ENCODE measurements at regions not wholly inside any gene's neighbourhood (a gene's known extent, or its start where the extent isn't known, plus 50 kb on each side); places are given as distances from the start of the nearest gene placed in this dataset.

- TF ChIP-seq, protein P1, sequence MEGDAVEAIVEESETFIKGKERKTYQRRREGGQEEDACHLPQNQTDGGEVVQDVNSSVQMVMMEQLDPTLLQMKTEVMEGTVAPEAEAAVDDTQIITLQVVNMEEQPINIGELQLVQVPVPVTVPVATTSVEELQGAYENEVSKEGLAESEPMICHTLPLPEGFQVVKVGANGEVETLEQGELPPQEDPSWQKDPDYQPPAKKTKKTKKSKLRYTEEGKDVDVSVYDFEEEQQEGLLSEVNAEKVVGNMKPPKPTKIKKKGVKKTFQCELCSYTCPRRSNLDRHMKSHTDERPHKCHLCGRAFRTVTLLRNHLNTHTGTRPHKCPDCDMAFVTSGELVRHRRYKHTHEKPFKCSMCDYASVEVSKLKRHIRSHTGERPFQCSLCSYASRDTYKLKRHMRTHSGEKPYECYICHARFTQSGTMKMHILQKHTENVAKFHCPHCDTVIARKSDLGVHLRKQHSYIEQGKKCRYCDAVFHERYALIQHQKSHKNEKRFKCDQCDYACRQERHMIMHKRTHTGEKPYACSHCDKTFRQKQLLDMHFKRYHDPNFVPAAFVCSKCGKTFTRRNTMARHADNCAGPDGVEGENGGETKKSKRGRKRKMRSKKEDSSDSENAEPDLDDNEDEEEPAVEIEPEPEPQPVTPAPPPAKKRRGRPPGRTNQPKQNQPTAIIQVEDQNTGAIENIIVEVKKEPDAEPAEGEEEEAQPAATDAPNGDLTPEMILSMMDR (conservative IDR thresholded peaks at IDR 0.05; ENCODE audit: low read depth, low read length), result no peak
- no peak overlapping the region for H3K4me3 ChIP-seq (ENCODE audit: low read length)
- DNase-seq (ENCODE audit: low read depth), result no peak
Observed at GRCh38 chr12:132392389-132393244, 63.2 kb upstream of the GALNT9 start.

DNA sequence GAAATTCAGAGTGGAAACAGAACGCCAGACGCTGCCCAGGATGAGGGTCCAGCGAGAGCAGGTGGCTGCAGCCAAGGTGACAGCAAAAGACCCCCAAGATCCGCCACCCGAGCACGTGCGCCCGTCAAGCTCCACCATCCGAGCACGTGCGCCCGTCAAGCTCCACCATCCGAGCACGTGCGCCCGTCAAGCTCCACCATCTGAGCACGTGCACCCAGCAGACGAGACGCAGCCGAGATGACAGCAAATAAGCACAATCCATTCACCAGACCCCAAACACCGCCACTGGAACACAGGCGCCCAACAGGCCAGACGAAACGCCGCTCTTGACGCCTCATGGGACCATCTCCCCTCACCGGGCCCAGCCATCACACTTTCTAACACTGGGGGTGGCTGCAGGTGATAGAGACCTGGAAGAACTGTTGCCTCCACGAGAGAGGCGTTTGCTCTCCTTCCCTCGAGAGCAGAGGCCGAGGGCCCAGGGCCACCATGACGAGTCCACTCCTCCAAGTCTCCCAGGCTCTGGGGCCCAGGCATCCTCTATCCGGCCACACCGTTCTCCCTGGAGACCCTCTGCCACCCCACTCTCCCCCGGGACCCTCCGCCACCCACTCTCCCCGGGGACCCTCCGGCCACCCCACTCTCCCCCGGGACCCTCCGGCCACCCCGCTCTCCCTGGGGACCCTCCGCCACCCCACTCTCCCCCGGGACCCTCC, 62.1 kb upstream of the GALNT9 start:
- no peak for DNase-seq (ENCODE audit: low read depth)
- H3K4me3 ChIP-seq (ENCODE audit: low read length), result no peak overlapping the region
- TF ChIP-seq, protein P1 (conservative IDR thresholded peaks at IDR 0.05; ENCODE audit: low read depth, low read length), result no peak

DNA sequence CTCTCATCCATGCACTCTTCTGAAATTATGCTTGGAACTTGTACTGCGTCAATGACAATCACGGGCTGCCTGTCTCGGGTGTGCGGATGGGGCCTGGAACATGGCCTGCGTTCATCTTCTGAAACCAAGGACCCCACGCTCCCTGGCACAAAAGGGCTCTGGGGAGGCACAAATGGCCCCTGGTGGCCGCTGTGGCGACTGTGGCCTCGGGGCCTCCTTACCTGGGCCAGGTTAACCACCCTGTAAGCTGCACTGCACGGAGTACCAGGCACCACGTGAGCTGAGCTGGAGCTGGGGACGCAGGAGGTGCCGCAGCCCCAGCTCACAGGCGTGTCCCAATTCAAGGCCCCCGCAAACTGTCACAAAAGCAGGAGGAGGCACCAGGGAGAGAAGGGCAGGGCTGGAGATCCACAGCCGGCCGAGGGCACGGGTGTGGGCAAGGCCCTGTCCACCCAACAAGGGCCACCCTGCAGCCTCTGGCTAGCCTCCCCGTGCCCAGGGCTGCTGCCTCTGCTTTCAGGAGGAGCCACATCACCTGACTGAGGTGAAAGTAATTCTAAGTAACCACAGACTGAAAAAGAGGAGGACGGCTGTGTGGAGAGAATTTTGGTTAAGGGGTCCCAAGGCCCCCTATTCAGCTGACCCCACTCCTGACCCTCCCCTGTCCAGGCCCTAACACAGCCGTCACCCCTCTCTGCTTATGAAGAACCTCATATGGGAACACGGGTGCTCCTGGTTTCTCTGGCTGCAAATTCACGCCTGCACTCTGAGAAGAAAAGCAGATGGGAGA, 61.1 kb upstream of the GALNT9 start:
- H3K4me3 ChIP-seq (ENCODE audit: low read length), result no peak overlapping the region
- TF ChIP-seq, protein P1 (conservative IDR thresholded peaks at IDR 0.05; ENCODE audit: low read depth, low read length), result no peak
- no peak for DNase-seq (ENCODE audit: low read depth)

DNA sequence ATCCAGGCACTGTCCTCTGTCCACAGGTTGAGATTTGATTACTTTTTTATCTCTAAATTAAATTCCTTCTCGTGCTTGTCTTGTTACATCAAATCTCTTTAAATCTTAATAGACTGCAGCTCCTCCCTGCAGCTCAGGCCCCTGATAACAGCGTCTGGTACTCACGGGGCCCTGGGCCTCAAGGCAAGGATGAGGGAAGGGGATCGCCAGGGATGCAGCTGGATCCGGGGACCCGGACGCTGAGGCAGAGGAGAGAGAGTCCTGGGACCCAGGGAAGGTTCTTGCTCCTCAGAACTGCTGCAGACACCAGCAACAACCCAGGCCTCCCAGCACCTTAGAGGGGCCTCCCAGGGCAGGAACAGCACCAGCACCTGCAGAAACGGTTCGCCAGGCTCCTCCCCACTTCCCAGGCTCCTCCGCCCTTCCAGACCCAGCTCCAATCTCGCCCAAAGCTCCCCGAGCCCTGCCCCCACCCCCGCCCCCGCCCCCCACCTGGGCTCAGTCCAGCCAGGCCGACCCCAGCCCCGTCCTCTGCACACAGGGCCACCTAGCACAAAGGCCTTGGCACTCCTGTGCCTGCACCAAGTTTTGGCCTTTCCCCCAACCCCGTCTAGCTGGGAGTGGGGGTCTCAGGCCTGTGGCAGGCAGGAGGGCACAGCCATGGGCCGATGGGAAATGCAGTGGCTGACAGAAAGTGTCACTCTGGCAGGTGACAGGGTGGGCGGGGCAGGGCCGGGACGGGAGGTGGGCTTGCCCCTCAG, 60.3 kb upstream of the GALNT9 start:
- H3K4me3 ChIP-seq (ENCODE audit: low read length), result no peak overlapping the region
- DNase-seq (ENCODE audit: low read depth), result no peak
- TF ChIP-seq, protein P1 (conservative IDR thresholded peaks at IDR 0.05; ENCODE audit: low read depth, low read length), result no peak

DNA sequence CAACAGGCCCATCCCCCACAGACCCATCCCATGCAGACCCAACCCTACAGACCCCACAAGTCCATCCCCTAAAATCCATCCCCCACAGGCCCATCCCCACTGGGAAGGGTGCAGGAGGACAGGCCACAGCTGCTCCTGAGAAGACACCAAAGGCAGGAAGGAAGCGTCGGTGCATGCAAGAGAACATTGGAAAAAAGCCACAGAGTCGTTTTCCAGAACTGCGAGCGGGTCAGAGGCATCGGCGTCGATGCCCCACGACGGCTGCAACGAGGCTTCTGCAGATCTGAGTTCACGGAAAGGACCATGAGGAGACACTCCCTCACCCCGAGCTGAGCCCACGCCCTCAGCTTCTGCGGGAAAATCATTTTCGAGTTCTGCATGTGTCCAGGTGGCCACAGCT, 59.6 kb upstream of the GALNT9 start:
- DNase-seq (ENCODE audit: low read depth), result no peak
- TF ChIP-seq, protein P1 (conservative IDR thresholded peaks at IDR 0.05; ENCODE audit: low read depth, low read length), result no peak
- H3K4me3 ChIP-seq (ENCODE audit: low read length), result no peak overlapping the region

DNA sequence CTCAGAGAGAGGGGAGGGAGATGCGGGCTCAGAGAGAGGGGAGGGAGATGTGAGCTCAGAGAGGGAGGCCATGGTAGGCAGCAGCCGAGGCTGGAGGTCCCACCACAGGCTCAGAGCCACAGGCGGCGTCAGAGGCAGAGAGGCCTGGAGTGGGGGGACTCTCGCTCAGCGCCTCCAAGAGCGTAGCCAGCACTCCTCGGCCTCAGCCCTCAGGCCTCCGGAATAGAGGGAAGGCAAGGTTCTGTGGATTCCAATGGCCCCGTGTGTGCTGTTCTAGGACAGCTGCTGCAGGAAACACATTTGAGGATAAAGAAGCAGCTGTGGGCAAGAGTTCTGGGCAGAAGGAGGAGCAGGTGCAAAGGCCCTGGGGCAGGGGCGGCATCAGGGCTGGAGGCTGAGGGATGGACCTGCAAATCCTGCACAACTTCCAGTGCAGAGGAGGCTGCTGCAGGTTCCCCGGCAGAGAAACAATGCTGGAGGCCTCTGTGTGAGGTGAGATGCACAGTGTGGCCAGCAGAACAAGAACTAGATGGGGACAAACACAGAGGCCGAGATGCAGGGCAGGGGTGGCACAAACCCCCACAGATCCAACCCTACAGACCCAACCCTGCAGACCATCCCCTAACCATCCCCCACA, 59.1 kb upstream of the GALNT9 start:
- no peak overlapping the region for H3K4me3 ChIP-seq (ENCODE audit: low read length)
- no peak for DNase-seq (ENCODE audit: low read depth)
- TF ChIP-seq, protein P1 (conservative IDR thresholded peaks at IDR 0.05; ENCODE audit: low read depth, low read length), result no peak

All from retinal pigment epithelial cell (primary cell).